B cell (primary cell): ENCODE measurements at regions not wholly inside any gene's neighbourhood (a gene's known extent, or its start where the extent isn't known, plus 50 kb on each side); places are given as distances from the start of the nearest gene placed in this dataset.

Source experiments
- EZH2 ChIP-seq: IDR thresholded peaks from 2 replicates; pipeline ENCODE4 v1.6.1; 2012; ENCODE audit warnings: borderline replicate concordance, low read depth, mild to moderate bottlenecking, moderate library complexity, low read length; ENCODE audit not compliant: insufficient read depth, poor library complexity, severe bottlenecking
- TF ChIP-seq, protein P1 (sequence below): fragments of 200-600 bp; IDR thresholded peaks from one replicate; pipeline ENCODE4 v1.8.0; 2022; ENCODE audit warnings: antibody characterized with exemption, mild to moderate bottlenecking

DNA sequence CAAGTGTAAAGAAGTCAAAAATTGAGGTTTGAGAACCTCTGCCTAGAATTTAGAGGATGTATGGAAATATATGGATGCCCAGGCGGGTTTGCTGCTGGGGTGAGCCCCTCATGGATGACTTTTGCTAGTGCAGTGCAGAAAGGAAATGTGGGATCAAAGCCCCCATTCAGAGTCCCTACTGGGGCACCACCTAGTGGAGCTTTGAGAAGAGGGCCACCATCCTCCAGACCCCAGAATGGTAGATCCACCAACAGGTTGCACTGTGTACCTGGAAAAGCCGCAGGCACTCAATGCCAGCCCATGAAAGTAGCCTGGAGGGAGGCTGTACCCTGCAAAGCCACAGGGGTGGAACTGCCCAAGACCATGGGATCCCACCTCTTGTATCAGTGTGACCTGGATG lies 330.7 kb upstream of the DPYD start:
- TF ChIP-seq, protein P1, sequence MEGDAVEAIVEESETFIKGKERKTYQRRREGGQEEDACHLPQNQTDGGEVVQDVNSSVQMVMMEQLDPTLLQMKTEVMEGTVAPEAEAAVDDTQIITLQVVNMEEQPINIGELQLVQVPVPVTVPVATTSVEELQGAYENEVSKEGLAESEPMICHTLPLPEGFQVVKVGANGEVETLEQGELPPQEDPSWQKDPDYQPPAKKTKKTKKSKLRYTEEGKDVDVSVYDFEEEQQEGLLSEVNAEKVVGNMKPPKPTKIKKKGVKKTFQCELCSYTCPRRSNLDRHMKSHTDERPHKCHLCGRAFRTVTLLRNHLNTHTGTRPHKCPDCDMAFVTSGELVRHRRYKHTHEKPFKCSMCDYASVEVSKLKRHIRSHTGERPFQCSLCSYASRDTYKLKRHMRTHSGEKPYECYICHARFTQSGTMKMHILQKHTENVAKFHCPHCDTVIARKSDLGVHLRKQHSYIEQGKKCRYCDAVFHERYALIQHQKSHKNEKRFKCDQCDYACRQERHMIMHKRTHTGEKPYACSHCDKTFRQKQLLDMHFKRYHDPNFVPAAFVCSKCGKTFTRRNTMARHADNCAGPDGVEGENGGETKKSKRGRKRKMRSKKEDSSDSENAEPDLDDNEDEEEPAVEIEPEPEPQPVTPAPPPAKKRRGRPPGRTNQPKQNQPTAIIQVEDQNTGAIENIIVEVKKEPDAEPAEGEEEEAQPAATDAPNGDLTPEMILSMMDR: no peak
- TF ChIP-seq EZH2: no peak
